Adrenal gland (tissue), 9 donors: ENCODE measurements at regions not wholly inside any gene's neighbourhood (a gene's known extent, or its start where the extent isn't known, plus 50 kb on each side); places are given as distances from the start of the nearest gene placed in this dataset.
"Not testable (repeated sequence)": the region's sequence is repeated elsewhere in the genome, so short reads cannot be mapped to it uniquely, and the experiment has no call there.

Source experiments
- DNase-seq, 7 donors: peaks; one replicate each; pipeline ENCODE4 v3.0.0-alpha.2; 2019 to 2020
- H3K27ac ChIP-seq, 5 donors: fragments of 200-600 bp; sonication (generic) in 4 of 5; 1 replicate in 3 of 5; 2 replicates in 2 of 5; pipeline versions ENCODE4 v1.5.1 to v1.8.0; 2016 to 2020; ENCODE audit warnings: mild to moderate bottlenecking in 1 of 5
- H3K27me3 ChIP-seq: fragments of 200-600 bp; 2 replicates; pipeline ENCODE4 v1.8.0; 2021
- H3K36me3 ChIP-seq, 2 donors: fragments of 200-600 bp; replicated peaks in 1 of 2; 1 replicate in 1 of 2; 2 replicates in 1 of 2; pipeline versions ENCODE4 v1.5.1 to v1.8.0; 2018 to 2022
- H3K4me1 ChIP-seq, 2 donors: fragments of 200-600 bp; replicated peaks in 1 of 2; 1 replicate in 1 of 2; 2 replicates in 1 of 2; pipeline versions ENCODE4 v1.5.1 to v1.8.0; 2018 to 2021
- H3K4me3 ChIP-seq, 4 donors: fragments of 200-600 bp; sonication (generic) in 3 of 4; one replicate each; pipeline ENCODE4 v1.5.1; 2016 to 2018
- H3K9me3 ChIP-seq, 3 donors: fragments of 200-600 bp; sonication (generic) in 1 of 3; replicated peaks in 1 of 3; 1 replicate in 2 of 3; 2 replicates in 1 of 3; pipeline versions ENCODE4 v1.5.1 to v1.8.0; 2016 to 2021
- POLR2A ChIP-seq, 2 donors: fragments of 450-650 bp; IDR thresholded peaks; one replicate each; pipeline ENCODE4 v1.6.1; 2017; ENCODE audit warnings: antibody characterized with exemption in 2 of 2, mild to moderate bottlenecking in 2 of 2, moderate library complexity in 1 of 2
- WGBS, 4 donors: extraction: QIAGEN DNeasy Blood & Tissue Kit in 2 of 4; methylation state at CpG; one replicate each; pipeline versions ENCODE4 v1.1.5 to v1.1.7; 2013 to 2017; 5-methylcytosine and 5-hydroxymethylcytosine counted together
- intact Hi-C, 2 donors: fragments of 100-400 bp; cut with DNase I; formaldehyde crosslinking; loops; one replicate each; pipeline versions ENCODE4 v1.14.1 to v1.15.0; 2022 to 2023
- TF ChIP-seq, protein P1 (sequence below), 6 experiments: fragments of 450-650 bp in 4 of 6; fragments of 200-600 bp in 2 of 6; sonication (generic) in 1 of 6; IDR thresholded peaks; 1 replicate in 5 of 6; 2 replicates in 1 of 6; pipeline versions ENCODE4 v1.5.1 to v1.8.0; 2016 to 2021; ENCODE audit warnings: antibody characterized with exemption in 6 of 6, mild to moderate bottlenecking in 2 of 6, moderate library complexity in 1 of 6
- donor health status: healthy with polysubstance abuse.
- donor health status: Bipolar disorder and iron deficiency.
- donor health status: DM: yes; HTN: yes; CAD: no.
- donor health status: DM: no; HTN: no; CAD: no.
- donor health status: DM: no; HTN: no; CAD: no.

DNA sequence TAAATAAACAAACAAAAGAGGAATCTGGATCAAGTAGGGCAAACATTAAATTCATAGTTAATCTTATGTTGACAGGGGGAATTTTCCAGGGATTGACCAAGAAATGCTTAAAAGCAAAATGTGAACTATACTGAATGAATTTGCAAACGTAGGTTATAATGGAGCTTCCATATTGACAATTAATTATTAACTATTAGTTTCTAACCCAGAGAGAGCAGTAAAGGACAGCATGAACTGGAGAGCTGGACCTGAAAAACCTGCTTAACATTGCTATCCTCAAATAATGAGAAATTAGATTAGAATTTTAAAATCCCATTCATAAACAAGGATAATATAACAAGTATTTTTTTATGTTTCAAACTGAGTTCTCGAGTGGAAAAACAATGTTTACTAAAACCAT lies 1089.6 kb downstream of the DNAJB9 start:
- no peaks in the 10 kb centered on the region for H3K4me1 ChIP-seq
- intact Hi-C loops: no loop called here

GRCh38 chr7:109660401-109660800 lies 1090.7 kb downstream of the DNAJB9 start:
- Histone ChIP-seq H3K36me3 (no peaks in the 10 kb centered on the region), H3K4me3 (no peak overlapping the region), H3K9me3 (no peaks in the 10 kb centered on the region), H3K27me3 (no peaks in the 10 kb centered on the region), H3K4me1 (no peaks in the 10 kb centered on the region), H3K27ac (no peak overlapping the region)
- WGBS, 4 donors: 65 to 75% (median 69%) methylated on average over 4 of the region's 4 CpGs
- no peak for DNase-seq
- intact Hi-C loops: no loop called here
- TF ChIP-seq POLR2A (IDR thresholded peaks at IDR 0.05): no peak
- TF ChIP-seq, protein P1, sequence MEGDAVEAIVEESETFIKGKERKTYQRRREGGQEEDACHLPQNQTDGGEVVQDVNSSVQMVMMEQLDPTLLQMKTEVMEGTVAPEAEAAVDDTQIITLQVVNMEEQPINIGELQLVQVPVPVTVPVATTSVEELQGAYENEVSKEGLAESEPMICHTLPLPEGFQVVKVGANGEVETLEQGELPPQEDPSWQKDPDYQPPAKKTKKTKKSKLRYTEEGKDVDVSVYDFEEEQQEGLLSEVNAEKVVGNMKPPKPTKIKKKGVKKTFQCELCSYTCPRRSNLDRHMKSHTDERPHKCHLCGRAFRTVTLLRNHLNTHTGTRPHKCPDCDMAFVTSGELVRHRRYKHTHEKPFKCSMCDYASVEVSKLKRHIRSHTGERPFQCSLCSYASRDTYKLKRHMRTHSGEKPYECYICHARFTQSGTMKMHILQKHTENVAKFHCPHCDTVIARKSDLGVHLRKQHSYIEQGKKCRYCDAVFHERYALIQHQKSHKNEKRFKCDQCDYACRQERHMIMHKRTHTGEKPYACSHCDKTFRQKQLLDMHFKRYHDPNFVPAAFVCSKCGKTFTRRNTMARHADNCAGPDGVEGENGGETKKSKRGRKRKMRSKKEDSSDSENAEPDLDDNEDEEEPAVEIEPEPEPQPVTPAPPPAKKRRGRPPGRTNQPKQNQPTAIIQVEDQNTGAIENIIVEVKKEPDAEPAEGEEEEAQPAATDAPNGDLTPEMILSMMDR (IDR thresholded peaks at IDR 0.05): no peak

More for the DNA sequence above, 1089.6 kb downstream of the DNAJB9 start:
- no peaks in the 10 kb centered on the region for H3K9me3 ChIP-seq
- H3K27me3 ChIP-seq: no peaks in the 10 kb centered on the region
- WGBS, 4 donors: 49 to 68% (median 58%) methylated on average over 2 of the region's 2 CpGs
- no peak for DNase-seq
- TF ChIP-seq POLR2A (IDR thresholded peaks at IDR 0.05): no peak
- TF ChIP-seq, protein P1 (IDR thresholded peaks at IDR 0.05): no peak
- H3K4me3 ChIP-seq: no peak overlapping the region
- H3K36me3 ChIP-seq: no peaks in the 10 kb centered on the region
- H3K27ac ChIP-seq: no peak overlapping the region

- WGBS, 4 donors: 77 to 96% (median 92%) methylated on average over 3 of the region's 3 CpGs
- intact Hi-C loops: no loop called here
- no peaks in the 10 kb centered on the region for H3K36me3 ChIP-seq
Measured at GRCh38 chr7:109663806-109664205, 1094.1 kb downstream of the DNAJB9 start.

GRCh38 chr7:109687269-109687668 lies 1117.6 kb downstream of the DNAJB9 start:
- H3K27me3 ChIP-seq, H3K36me3 ChIP-seq, DNase-seq, H3K9me3 ChIP-seq, H3K4me1 ChIP-seq, H3K27ac ChIP-seq, H3K4me3 ChIP-seq, intact Hi-C loops: not testable (repeated sequence)
- WGBS, 4 donors: 86 to 95% (median 94%) methylated on average over 2 of the region's 2 CpGs

More at GRCh38 chr7:109663806-109664205, 1094.1 kb downstream of the DNAJB9 start:
- H3K9me3 ChIP-seq: no peaks in the 10 kb centered on the region
- H3K27ac ChIP-seq: no peak overlapping the region
- no peak for DNase-seq
- H3K4me3 ChIP-seq: no peak overlapping the region
- no peaks in the 10 kb centered on the region for H3K27me3 ChIP-seq
- no peak for TF ChIP-seq POLR2A (IDR thresholded peaks at IDR 0.05)
- TF ChIP-seq, protein P1 (IDR thresholded peaks at IDR 0.05): no peak
- no peaks in the 10 kb centered on the region for H3K4me1 ChIP-seq

DNA sequence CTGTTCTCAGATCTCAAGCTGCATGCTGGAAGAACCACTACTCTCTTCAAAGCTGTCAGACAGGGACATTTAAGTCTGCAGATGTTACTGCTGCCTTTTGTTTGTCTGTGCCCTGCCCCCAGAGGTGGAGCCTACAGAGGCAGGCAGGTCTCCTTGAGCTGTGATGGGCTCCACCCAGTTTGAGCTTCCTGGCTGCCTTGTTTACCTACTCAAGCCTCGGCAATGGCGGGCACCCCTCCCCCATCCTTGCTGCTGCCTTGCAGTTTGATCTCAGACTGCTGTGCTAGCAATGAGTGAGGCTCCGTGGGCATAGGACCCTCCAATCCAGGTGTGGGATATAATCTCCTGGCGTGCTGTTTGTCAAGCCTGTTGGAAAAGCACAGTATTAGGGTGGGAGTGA lies 1122.9 kb downstream of the DNAJB9 start:
- intact Hi-C loops, H3K27ac ChIP-seq: not testable (repeated sequence)
- WGBS, 4 donors: 56 to 65% (median 60%) methylated on average over 4 of the region's 4 CpGs

More for the DNA sequence above, 1122.9 kb downstream of the DNAJB9 start:
- DNase-seq, H3K4me1 ChIP-seq, H3K27me3 ChIP-seq, H3K9me3 ChIP-seq, H3K36me3 ChIP-seq, H3K4me3 ChIP-seq: not testable (repeated sequence)
